HCT116 (cell line): ENCODE measurements at regions not wholly inside any gene's neighbourhood (a gene's known extent, or its start where the extent isn't known, plus 50 kb on each side); places are given as distances from the start of the nearest gene placed in this dataset.

Experiments
- ATAC-seq: fragments of 200-7000 bp; cut with Tn5 transposase; 2 replicates; pipeline ENCODE4 v1.9.1; 2020; ENCODE audit warnings: mild to moderate bottlenecking, moderate library complexity
- BruUV-seq: library from RNA; stranded (reverse); fragments of 400-500 nt; replicated peaks from 2 replicates; lab custom pipeline; 2021; lab: Mats Ljungman, UMichigan
- CTCF ChIA-PET: fragments of 300-600 bp; sonication (Branson Sonifier 250); formaldehyde crosslinking; loops from one replicate; lab custom pipeline; 2021; ENCODE audit warnings: antibody characterized with exemption; lab: Charles Lee
- POLR2A ChIA-PET: fragments of 300-600, 350-600 bp; sonication (Branson Sonifier 250); formaldehyde crosslinking; loops from one replicate; lab custom pipeline; 2021; ENCODE audit warnings: antibody characterized with exemption; lab: Charles Lee
- RAD21 ChIA-PET, 2 experiments: fragments of 300-600 bp; sonication (Branson Sonifier 250); formaldehyde crosslinking; loops; one replicate each; lab custom pipeline; 2023; ENCODE audit warnings: low total read pairs in 2 of 2; ENCODE audit not compliant: uncharacterized antibody in 2 of 2, unreplicated experiment in 2 of 2, low non-redundant PET in 1 of 2; lab: Charles Lee
- DNase-seq: peaks from one replicate; pipeline ENCODE4 v3.0.0-alpha.2; 2010; ENCODE audit warnings: low read depth, low spot score
- H2AFZ ChIP-seq: fragments of 200-600 bp; shearing (Covaris generic), sonication (generic); 2 replicates; pipeline ENCODE4 v1.6.1; 2017; ENCODE audit warnings: low read depth, mixed run types, mixed read lengths, antibody characterized with exemption, low read length; ENCODE audit not compliant: poor library complexity, severe bottlenecking
- H3K27ac ChIP-seq: 2 replicates; pipeline ENCODE4 v1.5.1; 2012; ENCODE audit warnings: low read depth, low read length
- H3K27me3 ChIP-seq: fragments of 200-600 bp; sonication (generic); 2 replicates; pipeline ENCODE4 v1.6.1; 2016; ENCODE audit warnings: mixed run types, low read length, mixed read lengths; ENCODE audit not compliant: insufficient read depth
- H3K36me3 ChIP-seq, 2 experiments: fragments of 200-500 bp in 1 of 2; fragments of 200-600 bp in 1 of 2; sonication (Bioruptor generic) in 1 of 2; sonication (generic) in 1 of 2; 2 replicates each; pipeline versions ENCODE4 v1.5.1 to v1.6.1; 2014 to 2016; ENCODE audit warnings: low read length in 2 of 2, inconsistent platforms in 1 of 2, mixed read lengths in 1 of 2, mixed run types in 1 of 2; ENCODE audit not compliant: insufficient read depth in 2 of 2, control insufficient read depth in 1 of 2
- H3K4me1 ChIP-seq, 2 experiments: fragments of 200-600 bp in 1 of 2; sonication (generic) in 1 of 2; 2 replicates each; pipeline versions ENCODE4 v1.5.1 to v1.6.1; 2012 to 2017; ENCODE audit warnings: low read length in 2 of 2, inconsistent platforms in 1 of 2, mild to moderate bottlenecking in 1 of 2, mixed read lengths in 1 of 2, mixed run types in 1 of 2, moderate library complexity in 1 of 2; ENCODE audit not compliant: insufficient read depth in 2 of 2, control insufficient read depth in 1 of 2
- H3K4me2 ChIP-seq: fragments of 200-600 bp; sonication (generic); 2 replicates; pipeline ENCODE4 v1.6.1; 2017; ENCODE audit warnings: mixed run types, low read length, mixed read lengths
- H3K4me3 ChIP-seq, 2 experiments: fragments of 200-600 bp in 1 of 2; sonication (generic) in 1 of 2; replicated peaks in 1 of 2; 2 replicates each; pipeline ENCODE4 v1.5.1; 2011 to 2016; ENCODE audit warnings: low read length in 2 of 2, control low read depth in 1 of 2, low read depth in 1 of 2, mild to moderate bottlenecking in 1 of 2, mixed read lengths in 1 of 2, mixed run types in 1 of 2
- H3K79me2 ChIP-seq: fragments of 200-600 bp; sonication (generic); 2 replicates; pipeline ENCODE4 v1.6.1; 2017; ENCODE audit warnings: mild to moderate bottlenecking, mixed run types, low read length, moderate library complexity, mixed read lengths; ENCODE audit not compliant: insufficient read depth
- H3K9ac ChIP-seq: fragments of 200-600 bp; sonication (generic); 2 replicates; pipeline ENCODE4 v1.6.1; 2016; ENCODE audit warnings: low read length, mixed read lengths
- H3K9me2 ChIP-seq: fragments of 200-600 bp; sonication (generic), shearing (Covaris generic); 2 replicates; pipeline ENCODE4 v1.6.1; 2017; ENCODE audit warnings: mixed run types, mild to moderate bottlenecking, moderate library complexity; ENCODE audit not compliant: insufficient read depth
- H3K9me3 ChIP-seq, 2 experiments: fragments of 200-500 bp in 1 of 2; fragments of 200-600 bp in 1 of 2; sonication (Bioruptor generic) in 1 of 2; sonication (generic) in 1 of 2; 2 replicates each; pipeline ENCODE4 v1.6.1; 2014 to 2017; ENCODE audit warnings: low read length in 2 of 2, mixed read lengths in 2 of 2, inconsistent platforms in 1 of 2, low read depth in 1 of 2, mild to moderate bottlenecking in 1 of 2, mixed run types in 1 of 2, moderate library complexity in 1 of 2; ENCODE audit not compliant: control insufficient read depth in 1 of 2, insufficient read depth in 1 of 2
- H4K20me1 ChIP-seq: fragments of 200-600 bp; sonication (generic), shearing (Covaris generic); 2 replicates; pipeline ENCODE4 v1.6.1; 2017; ENCODE audit warnings: mixed run types, mild to moderate bottlenecking, moderate library complexity; ENCODE audit not compliant: insufficient read depth
- CBX3 ChIP-seq: IDR thresholded peaks from 2 replicates; pipeline ENCODE4 v1.6.1; 2012; ENCODE audit warnings: low read depth
- EZH2 ChIP-seq: fragments of 200-600 bp; sonication (generic); IDR thresholded peaks from 2 replicates; pipeline ENCODE4 v1.6.1; 2017; ENCODE audit warnings: antibody characterized with exemption, mixed run types
- EZH2phosphoT487 ChIP-seq: fragments of 200-600 bp; IDR thresholded peaks from 2 replicates; pipeline ENCODE4 v1.6.1; 2018; ENCODE audit warnings: antibody characterized with exemption, borderline replicate concordance
- FOSL1 ChIP-seq: IDR thresholded peaks from 2 replicates; pipeline ENCODE4 v1.6.1; 2012; ENCODE audit warnings: low read depth
- JUND ChIP-seq: IDR thresholded peaks from 2 replicates; pipeline ENCODE4 v1.6.1; 2012
- POLR2A ChIP-seq: IDR thresholded peaks from 2 replicates; pipeline ENCODE4 v1.7.0; 2011; ENCODE audit warnings: borderline replicate concordance; ENCODE audit not compliant: insufficient read depth, insufficient read length; ENCODE audit errors: extremely low read depth
- POLR2AphosphoS5 ChIP-seq: IDR thresholded peaks from 2 replicates; pipeline ENCODE4 v1.6.1; 2011; ENCODE audit warnings: mild to moderate bottlenecking, low read depth, low read length, moderate library complexity
- RAD21 ChIP-seq: IDR thresholded peaks from 2 replicates; pipeline ENCODE4 v1.6.1; 2012; ENCODE audit warnings: low read depth, mild to moderate bottlenecking
- SRF ChIP-seq: IDR thresholded peaks from 2 replicates; pipeline ENCODE4 v1.6.1; 2012; ENCODE audit warnings: low read depth
- TCF7L2 ChIP-seq: IDR thresholded peaks from 2 replicates; pipeline ENCODE4 v1.7.0; 2011; ENCODE audit warnings: borderline replicate concordance, inconsistent platforms; ENCODE audit not compliant: insufficient read depth, insufficient read length; ENCODE audit errors: extremely low read depth
- YY1 ChIP-seq: IDR thresholded peaks from 2 replicates; pipeline ENCODE4 v1.6.1; 2011; ENCODE audit warnings: low read length, low read depth, moderate library complexity, mild to moderate bottlenecking; ENCODE audit not compliant: insufficient replicate concordance; ENCODE audit errors: extremely low read depth
- ZFX ChIP-seq: fragments of 450-650 bp; IDR thresholded peaks from 2 replicates; pipeline ENCODE4 v1.6.1; 2017
- intact Hi-C: fragments of 100-400 bp; cut with micrococcal nuclease; formaldehyde crosslinking; loops from 2 replicates; pipeline ENCODE4 v1.10.0; 2022
- TF ChIP-seq, protein P1 (sequence below): IDR thresholded peaks from 2 replicates; pipeline ENCODE4 v1.6.1; 2012
- TF ChIP-seq, protein P2 (sequence below): IDR thresholded peaks from 2 replicates; pipeline ENCODE4 v1.6.1; 2012; ENCODE audit warnings: low read depth

DNA sequence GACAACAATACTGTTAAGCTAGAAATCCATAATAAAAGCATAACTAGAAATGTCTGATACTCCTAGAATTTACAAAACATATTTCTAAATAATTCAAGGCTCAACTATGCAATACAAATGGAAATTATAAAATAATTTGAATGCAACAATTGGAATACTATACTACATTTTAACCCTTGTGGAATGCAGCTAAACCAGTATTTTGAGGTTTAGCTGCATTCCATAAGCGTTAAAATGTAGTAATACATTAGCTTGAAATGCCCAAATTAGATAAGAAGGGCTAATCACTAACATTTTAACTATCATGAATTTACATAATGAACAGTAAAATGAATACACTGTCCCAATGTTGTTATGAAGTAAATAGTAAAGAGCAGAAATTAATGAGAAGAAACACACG lies 617.2 kb upstream of the CHORDC1 start:
- DNase-seq (no peak), ATAC-seq (no peak)
- Histone ChIP-seq H3K27me3 (no peaks in the 10 kb centered on the region), H3K4me1 (no peaks in the 10 kb centered on the region), H3K4me3 (no peak overlapping the region), H4K20me1 (no peaks in the 10 kb centered on the region), H3K27ac (no peak overlapping the region), H3K36me3 (no peaks in the 10 kb centered on the region), H3K9me2 (no peaks in the 10 kb centered on the region), H3K4me2 (no peak overlapping the region), H2AFZ (no peak overlapping the region), H3K9me3 (peaks cover 0 to 6% of the 10 kb centered on the region in 2 experiments; a peak in 2 of 4 replicates), H3K9ac (no peak overlapping the region), H3K79me2 (no peaks in the 10 kb centered on the region)
- CTCF ChIA-PET, result no interaction called here
- no peak for TF ChIP-seq CBX3
- TF ChIP-seq RAD21, result no peak
- no peak for TF ChIP-seq SRF
- no peak for TF ChIP-seq EZH2phosphoT487
- TF ChIP-seq EZH2, result no peak
- no peak for TF ChIP-seq POLR2AphosphoS5
- no peak for TF ChIP-seq JUND
- no peak for TF ChIP-seq YY1
- TF ChIP-seq, protein P1, sequence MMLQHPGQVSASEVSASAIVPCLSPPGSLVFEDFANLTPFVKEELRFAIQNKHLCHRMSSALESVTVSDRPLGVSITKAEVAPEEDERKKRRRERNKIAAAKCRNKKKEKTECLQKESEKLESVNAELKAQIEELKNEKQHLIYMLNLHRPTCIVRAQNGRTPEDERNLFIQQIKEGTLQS, result no peak
- TF ChIP-seq FOSL1, result no peak
- TF ChIP-seq TCF7L2, result no peak
- no peak for TF ChIP-seq POLR2A
- no peak for TF ChIP-seq ZFX
- TF ChIP-seq, protein P2, sequence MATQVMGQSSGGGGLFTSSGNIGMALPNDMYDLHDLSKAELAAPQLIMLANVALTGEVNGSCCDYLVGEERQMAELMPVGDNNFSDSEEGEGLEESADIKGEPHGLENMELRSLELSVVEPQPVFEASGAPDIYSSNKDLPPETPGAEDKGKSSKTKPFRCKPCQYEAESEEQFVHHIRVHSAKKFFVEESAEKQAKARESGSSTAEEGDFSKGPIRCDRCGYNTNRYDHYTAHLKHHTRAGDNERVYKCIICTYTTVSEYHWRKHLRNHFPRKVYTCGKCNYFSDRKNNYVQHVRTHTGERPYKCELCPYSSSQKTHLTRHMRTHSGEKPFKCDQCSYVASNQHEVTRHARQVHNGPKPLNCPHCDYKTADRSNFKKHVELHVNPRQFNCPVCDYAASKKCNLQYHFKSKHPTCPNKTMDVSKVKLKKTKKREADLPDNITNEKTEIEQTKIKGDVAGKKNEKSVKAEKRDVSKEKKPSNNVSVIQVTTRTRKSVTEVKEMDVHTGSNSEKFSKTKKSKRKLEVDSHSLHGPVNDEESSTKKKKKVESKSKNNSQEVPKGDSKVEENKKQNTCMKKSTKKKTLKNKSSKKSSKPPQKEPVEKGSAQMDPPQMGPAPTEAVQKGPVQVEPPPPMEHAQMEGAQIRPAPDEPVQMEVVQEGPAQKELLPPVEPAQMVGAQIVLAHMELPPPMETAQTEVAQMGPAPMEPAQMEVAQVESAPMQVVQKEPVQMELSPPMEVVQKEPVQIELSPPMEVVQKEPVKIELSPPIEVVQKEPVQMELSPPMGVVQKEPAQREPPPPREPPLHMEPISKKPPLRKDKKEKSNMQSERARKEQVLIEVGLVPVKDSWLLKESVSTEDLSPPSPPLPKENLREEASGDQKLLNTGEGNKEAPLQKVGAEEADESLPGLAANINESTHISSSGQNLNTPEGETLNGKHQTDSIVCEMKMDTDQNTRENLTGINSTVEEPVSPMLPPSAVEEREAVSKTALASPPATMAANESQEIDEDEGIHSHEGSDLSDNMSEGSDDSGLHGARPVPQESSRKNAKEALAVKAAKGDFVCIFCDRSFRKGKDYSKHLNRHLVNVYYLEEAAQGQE, result no peak
- BruUV-seq, result no TSS peak
- intact Hi-C loops, result no loop called here
- RAD21 ChIA-PET, result no interaction called here
- POLR2A ChIA-PET, result no interaction called here
